ENCODE measurements at regions not wholly inside any gene's neighbourhood (a gene's known extent, or its start where the extent isn't known, plus 50 kb on each side); places are given as distances from the start of the nearest gene placed in this dataset.
A peak's percentile ranks its signal among the peaks of the same experiment; 100 is the strongest.

DNA sequence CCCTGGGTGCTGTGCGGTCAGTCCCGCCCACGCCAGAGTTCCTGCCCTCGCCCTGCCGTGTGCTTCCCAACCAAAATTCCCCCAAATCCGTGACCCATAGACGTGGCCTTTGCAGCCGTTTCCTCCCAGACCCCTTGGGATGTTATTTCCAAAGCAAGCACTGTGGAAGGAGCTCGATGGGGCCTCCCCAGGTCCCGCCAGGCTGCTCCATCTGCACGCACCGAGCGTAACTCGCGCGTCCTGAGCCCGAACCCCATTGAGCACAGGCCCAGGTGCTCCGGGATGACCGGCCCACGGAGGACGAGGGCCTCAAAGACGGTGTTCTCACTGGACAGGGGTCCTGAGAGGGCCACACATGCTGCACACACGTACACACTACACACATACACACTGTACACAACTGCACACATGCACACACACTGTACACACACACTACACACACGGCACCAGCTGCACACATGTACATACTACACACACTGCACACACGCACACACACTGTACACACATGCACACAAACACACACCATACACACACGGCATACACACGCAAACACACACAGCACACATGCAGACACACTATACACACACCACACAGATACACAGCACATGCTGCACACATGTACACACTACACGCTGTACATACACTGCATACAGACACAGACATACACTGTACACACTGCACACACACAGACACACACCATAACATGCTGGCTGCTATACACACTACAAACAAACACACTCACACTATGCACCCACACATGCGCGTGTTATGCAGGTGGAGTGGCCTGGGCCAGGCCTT, 431.2 kb upstream of the SALL3 start:
- peak in 1 of 2 donors; percentile 58 for DNase-seq (ENCODE audit: extremely low spot score in 2 of 2)
- Histone ChIP-seq H3K9me3 (no peaks in the 10 kb centered on the region), H3K36me3 (no peaks in the 10 kb centered on the region), H3K4me3 (no peak overlapping the region), H3K4me1 (no peaks in the 10 kb centered on the region), H3K27me3 (no peaks in the 10 kb centered on the region), H3K27ac (no peak overlapping the region)
- no peak for TF ChIP-seq POLR2AphosphoS5 (IDR thresholded peaks at IDR 0.05; ENCODE audit: insufficient read depth in 1 of 2, low read depth in 1 of 2)
- TF ChIP-seq, protein P1, sequence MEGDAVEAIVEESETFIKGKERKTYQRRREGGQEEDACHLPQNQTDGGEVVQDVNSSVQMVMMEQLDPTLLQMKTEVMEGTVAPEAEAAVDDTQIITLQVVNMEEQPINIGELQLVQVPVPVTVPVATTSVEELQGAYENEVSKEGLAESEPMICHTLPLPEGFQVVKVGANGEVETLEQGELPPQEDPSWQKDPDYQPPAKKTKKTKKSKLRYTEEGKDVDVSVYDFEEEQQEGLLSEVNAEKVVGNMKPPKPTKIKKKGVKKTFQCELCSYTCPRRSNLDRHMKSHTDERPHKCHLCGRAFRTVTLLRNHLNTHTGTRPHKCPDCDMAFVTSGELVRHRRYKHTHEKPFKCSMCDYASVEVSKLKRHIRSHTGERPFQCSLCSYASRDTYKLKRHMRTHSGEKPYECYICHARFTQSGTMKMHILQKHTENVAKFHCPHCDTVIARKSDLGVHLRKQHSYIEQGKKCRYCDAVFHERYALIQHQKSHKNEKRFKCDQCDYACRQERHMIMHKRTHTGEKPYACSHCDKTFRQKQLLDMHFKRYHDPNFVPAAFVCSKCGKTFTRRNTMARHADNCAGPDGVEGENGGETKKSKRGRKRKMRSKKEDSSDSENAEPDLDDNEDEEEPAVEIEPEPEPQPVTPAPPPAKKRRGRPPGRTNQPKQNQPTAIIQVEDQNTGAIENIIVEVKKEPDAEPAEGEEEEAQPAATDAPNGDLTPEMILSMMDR (IDR thresholded peaks at IDR 0.05) = no peak
- no peak for TF ChIP-seq POLR2A (IDR thresholded peaks at IDR 0.05)
- intact Hi-C loops (cut with DNase I) = no loop called here

DNA sequence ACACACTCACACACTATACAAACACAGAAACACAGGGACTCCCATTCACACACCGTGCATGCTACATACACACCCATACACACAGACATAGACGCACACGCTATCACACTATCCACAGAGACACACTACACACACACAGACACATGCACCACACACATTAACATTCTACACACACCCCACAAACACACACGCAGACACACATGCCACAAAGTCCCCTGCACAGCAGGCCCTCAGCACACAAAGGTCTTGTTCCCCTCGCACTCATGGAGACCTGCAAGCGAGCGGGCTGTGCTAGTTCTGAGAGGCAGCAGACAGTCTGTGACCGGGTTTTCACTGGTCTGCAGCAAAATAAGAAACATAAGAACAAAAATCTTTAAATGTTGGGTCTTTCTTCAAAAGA, 429.6 kb upstream of the SALL3 start:
- DNase-seq (ENCODE audit: extremely low spot score in 2 of 2) = peak in 1 of 2 donors; percentile 52
- H3K9me3 ChIP-seq = no peaks in the 10 kb centered on the region
- H3K4me1 ChIP-seq = no peaks in the 10 kb centered on the region
- H3K27me3 ChIP-seq = no peaks in the 10 kb centered on the region
- no peaks in the 10 kb centered on the region for H3K36me3 ChIP-seq
- no peak overlapping the region for H3K27ac ChIP-seq
- intact Hi-C loops (cut with DNase I) = no loop called here
- H3K4me3 ChIP-seq = no peak overlapping the region
- TF ChIP-seq POLR2A (IDR thresholded peaks at IDR 0.05) = no peak
- TF ChIP-seq, protein P1 (IDR thresholded peaks at IDR 0.05) = no peak
- TF ChIP-seq POLR2AphosphoS5 (IDR thresholded peaks at IDR 0.05; ENCODE audit: insufficient read depth in 1 of 2, low read depth in 1 of 2) = no peak

DNA sequence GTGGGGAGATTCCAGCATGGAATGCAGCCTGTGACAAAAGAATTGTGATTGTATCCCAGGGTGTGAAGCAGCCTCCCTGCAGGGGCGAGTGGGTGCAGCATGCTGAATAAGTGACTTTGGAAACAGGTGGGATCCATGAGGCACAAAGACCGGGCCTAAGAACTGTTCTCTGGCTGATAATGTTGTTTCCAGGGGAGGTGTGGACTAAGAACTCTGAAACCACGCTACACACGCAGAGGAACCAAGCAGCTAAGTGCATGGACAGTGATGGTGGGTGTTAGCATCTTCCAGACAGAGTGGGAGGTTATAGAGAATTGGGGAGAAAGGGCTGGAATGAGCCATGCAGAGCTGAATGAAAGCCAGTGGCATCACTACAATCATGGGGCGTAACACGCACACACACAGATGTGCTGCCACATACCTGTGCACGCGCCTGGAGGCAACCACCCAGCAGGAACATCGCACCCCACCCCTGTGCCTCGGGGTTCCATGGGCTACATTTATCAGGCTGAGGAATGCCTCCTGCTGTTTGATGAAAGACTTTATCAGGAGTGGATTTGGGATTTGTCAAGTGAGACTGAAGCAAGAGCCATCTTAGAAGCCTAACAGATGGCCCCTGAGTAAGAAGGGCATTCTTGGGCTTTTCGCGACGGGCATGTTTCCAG, 424.5 kb upstream of the SALL3 start:
- Histone ChIP-seq H3K27ac (no peak overlapping the region), H3K27me3 (no peaks in the 10 kb centered on the region), H3K4me1 (no peaks in the 10 kb centered on the region), H3K4me3 (no peak overlapping the region), H3K36me3 (no peaks in the 10 kb centered on the region), H3K9me3 (no peaks in the 10 kb centered on the region)
- TF ChIP-seq POLR2AphosphoS5 (IDR thresholded peaks at IDR 0.05; ENCODE audit: insufficient read depth in 1 of 2, low read depth in 1 of 2) (no peak), POLR2A (IDR thresholded peaks at IDR 0.05) (no peak)
- TF ChIP-seq, protein P1 (IDR thresholded peaks at IDR 0.05) = no peak
- intact Hi-C loops (cut with DNase I) = no loop called here
- peak in 1 of 2 donors; percentile 42 for DNase-seq (ENCODE audit: extremely low spot score in 2 of 2)

DNA sequence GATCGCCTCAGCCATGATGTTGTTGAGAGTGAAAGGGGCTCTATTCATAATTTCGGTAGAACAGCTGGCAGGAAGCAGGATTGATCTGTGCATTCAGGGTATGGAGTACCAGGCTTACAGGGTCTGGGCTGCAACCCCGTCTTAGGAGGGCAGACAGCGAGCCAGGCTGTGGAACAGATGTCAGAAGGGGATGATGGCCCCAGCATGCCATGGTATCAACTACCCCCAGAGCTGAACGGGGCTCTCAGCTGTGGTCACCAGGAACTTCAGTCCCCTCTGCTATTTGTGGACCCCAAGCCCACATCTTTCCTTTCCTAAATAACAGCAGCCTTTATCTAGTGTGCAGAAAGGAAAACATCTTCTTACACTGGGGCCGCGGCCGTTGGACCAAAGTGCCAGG, 422.2 kb upstream of the SALL3 start:
- Histone ChIP-seq H3K4me3 (no peak overlapping the region), H3K36me3 (no peaks in the 10 kb centered on the region), H3K9me3 (no peaks in the 10 kb centered on the region), H3K27ac (no peak overlapping the region), H3K4me1 (no peaks in the 10 kb centered on the region), H3K27me3 (no peaks in the 10 kb centered on the region)
- TF ChIP-seq POLR2AphosphoS5 (IDR thresholded peaks at IDR 0.05; ENCODE audit: insufficient read depth in 1 of 2, low read depth in 1 of 2) (no peak), POLR2A (IDR thresholded peaks at IDR 0.05) (no peak)
- TF ChIP-seq, protein P1 (IDR thresholded peaks at IDR 0.05) = no peak
- DNase-seq (ENCODE audit: extremely low spot score in 2 of 2) = peak in 1 of 2 donors; percentile 80
- intact Hi-C loops (cut with DNase I) = no loop called here

All from vagina (tissue), 2 donors.